ENCODE measurements at regions not wholly inside any gene's neighbourhood (a gene's known extent, or its start where the extent isn't known, plus 50 kb on each side); places are given as distances from the start of the nearest gene placed in this dataset.
"Not testable (repeated sequence)": the region's sequence is repeated elsewhere in the genome, so short reads cannot be mapped to it uniquely, and the experiment has no call there.

- no peak for DNase-seq (ENCODE audit: low spot score)
These were observed 182.4 kb upstream of the ATP10B start for GRCh38 chr5:161034451-161034850.

- DNase-seq (ENCODE audit: low spot score) = no peak
These were observed 178.2 kb upstream of the ATP10B start for GRCh38 chr5:161030229-161030628.

- no peak for DNase-seq (ENCODE audit: low spot score)
These were observed 175.8 kb upstream of the ATP10B start for GRCh38 chr5:161027763-161028162.

GRCh38 chr5:161023551-161023950 is 171.5 kb upstream of the ATP10B start:
- DNase-seq (ENCODE audit: low spot score) = no peak

GRCh38 chr5:161022151-161022550 is 170.1 kb upstream of the ATP10B start:
- DNase-seq (ENCODE audit: low spot score) = no peak

- DNase-seq (ENCODE audit: low spot score) = no peak
These were observed 157.8 kb upstream of the ATP10B start for GRCh38 chr5:161009817-161010216.

- DNase-seq (ENCODE audit: low spot score) = no peak
These were observed 157.2 kb upstream of the ATP10B start for GRCh38 chr5:161009194-161009593.

GRCh38 chr5:161007879-161008278 is 155.9 kb upstream of the ATP10B start:
- no peak for DNase-seq (ENCODE audit: low spot score)

- no peak for DNase-seq (ENCODE audit: low spot score)
These were observed 150.6 kb upstream of the ATP10B start for GRCh38 chr5:161002571-161003074.

- no peak for DNase-seq (ENCODE audit: low spot score)
These were observed 149.6 kb upstream of the ATP10B start for GRCh38 chr5:161001604-161002003.

GRCh38 chr5:161001142-161001541 is 149.1 kb upstream of the ATP10B start:
- DNase-seq (ENCODE audit: low spot score) = not testable (repeated sequence)

GRCh38 chr5:160991205-160991604 is 139.2 kb upstream of the ATP10B start:
- no peak for DNase-seq (ENCODE audit: low spot score)

- no peak for DNase-seq (ENCODE audit: low spot score)
These were observed 127.4 kb upstream of the ATP10B start for GRCh38 chr5:160979385-160979784.

- DNase-seq (ENCODE audit: low spot score) = no peak
These were observed 126.9 kb upstream of the ATP10B start for GRCh38 chr5:160978944-160979343.

GRCh38 chr5:160976181-160976580 is 124.2 kb upstream of the ATP10B start:
- DNase-seq (ENCODE audit: low spot score) = no peak

- no peak for DNase-seq (ENCODE audit: low spot score)
These were observed 118.7 kb upstream of the ATP10B start for GRCh38 chr5:160970605-160971191.

GRCh38 chr5:160969645-160970044 is 117.6 kb upstream of the ATP10B start:
- DNase-seq (ENCODE audit: low spot score) = no peak

GRCh38 chr5:160968480-160968879 is 116.5 kb upstream of the ATP10B start:
- no peak for DNase-seq (ENCODE audit: low spot score)

- DNase-seq (ENCODE audit: low spot score) = no peak
These were observed 114.9 kb upstream of the ATP10B start for GRCh38 chr5:160966921-160967320.

GRCh38 chr5:160961761-160962160 is 109.8 kb upstream of the ATP10B start:
- no peak for DNase-seq (ENCODE audit: low spot score)

- no peak for DNase-seq (ENCODE audit: low spot score)
These were observed 109.0 kb upstream of the ATP10B start for GRCh38 chr5:160961038-160961437.

- no peak for DNase-seq (ENCODE audit: low spot score)
These were observed 108.6 kb upstream of the ATP10B start for GRCh38 chr5:160960592-160960991.

- no peak for DNase-seq (ENCODE audit: low spot score)
These were observed 107.8 kb upstream of the ATP10B start for GRCh38 chr5:160959804-160960203.

- no peak for DNase-seq (ENCODE audit: low spot score)
These were observed 105.4 kb upstream of the ATP10B start for GRCh38 chr5:160957312-160957861.
